H9 (cell line): ENCODE measurements at regions not wholly inside any gene's neighbourhood (a gene's known extent, or its start where the extent isn't known, plus 50 kb on each side); places are given as distances from the start of the nearest gene placed in this dataset.

Source experiments
- DNase-seq: peaks from one replicate; pipeline ENCODE4 v3.0.0-alpha.2; 2017
- H2AFZ ChIP-seq: one replicate; pipeline ENCODE4 v1.6.1; 2013; ENCODE audit warnings: mild to moderate bottlenecking, low read length, control low read depth, moderate library complexity
- H2AK5ac ChIP-seq: 2 replicates; pipeline ENCODE4 v1.6.1; 2013; ENCODE audit warnings: low read length, control low read depth, mixed read lengths; ENCODE audit not compliant: insufficient read length
- H2BK120ac ChIP-seq: one replicate; pipeline ENCODE4 v1.6.1; 2013; ENCODE audit warnings: low read depth, mild to moderate bottlenecking, low read length, control low read depth, inconsistent platforms; ENCODE audit not compliant: poor library complexity, severe bottlenecking
- H2BK12ac ChIP-seq: 2 replicates; pipeline ENCODE4 v1.6.1; 2013; ENCODE audit warnings: low read length, control low read depth, mixed read lengths, low read depth; ENCODE audit not compliant: insufficient read length
- H2BK15ac ChIP-seq: 2 replicates; pipeline ENCODE4 v1.6.1; 2013; ENCODE audit warnings: low read depth, low read length, control low read depth
- H2BK20ac ChIP-seq: one replicate; pipeline ENCODE4 v1.6.1; 2013; ENCODE audit warnings: low read depth, mild to moderate bottlenecking, low read length, control low read depth, inconsistent platforms; ENCODE audit not compliant: poor library complexity, severe bottlenecking
- H2BK5ac ChIP-seq: 2 replicates; pipeline ENCODE4 v1.6.1; 2013; ENCODE audit warnings: low read length, control low read depth, mixed read lengths; ENCODE audit not compliant: insufficient read length
- H3K14ac ChIP-seq: 2 replicates; pipeline ENCODE4 v1.6.1; 2013; ENCODE audit warnings: low read length, control low read depth; ENCODE audit not compliant: insufficient read depth
- H3K18ac ChIP-seq: 2 replicates; pipeline ENCODE4 v1.6.1; 2013; ENCODE audit warnings: low read depth, mild to moderate bottlenecking, mixed read lengths, low read length, control low read depth; ENCODE audit not compliant: insufficient read length
- H3K23ac ChIP-seq: 2 replicates; pipeline ENCODE4 v1.6.1; 2013; ENCODE audit warnings: low read length, control low read depth, mixed read lengths, low read depth; ENCODE audit not compliant: insufficient read length
- H3K23me2 ChIP-seq: 2 replicates; pipeline ENCODE4 v1.6.1; 2013; ENCODE audit warnings: low read depth, mild to moderate bottlenecking, mixed read lengths, low read length, control low read depth; ENCODE audit not compliant: insufficient read length, poor library complexity, severe bottlenecking
- H3K27ac ChIP-seq: 2 replicates; pipeline ENCODE4 v1.5.1; 2013; ENCODE audit warnings: low read length, control low read depth, mixed read lengths, low read depth; ENCODE audit not compliant: insufficient read length
- H3K27me3 ChIP-seq: 2 replicates; pipeline ENCODE4 v1.6.1; 2013; ENCODE audit warnings: low read length, control low read depth, inconsistent platforms; ENCODE audit not compliant: insufficient read depth
- H3K4ac ChIP-seq: 2 replicates; pipeline ENCODE4 v1.6.1; 2013; ENCODE audit warnings: low read depth, mild to moderate bottlenecking, control low read depth, inconsistent platforms, low read length, moderate library complexity
- H3K4me1 ChIP-seq: 2 replicates; pipeline ENCODE4 v1.6.1; 2013; ENCODE audit warnings: low read length, control low read depth, inconsistent platforms; ENCODE audit not compliant: insufficient read depth
- H3K4me2 ChIP-seq: 2 replicates; pipeline ENCODE4 v1.6.1; 2013; ENCODE audit warnings: low read length, control low read depth, mixed read lengths; ENCODE audit not compliant: insufficient read length, insufficient read depth
- H3K56ac ChIP-seq: 2 replicates; pipeline ENCODE4 v1.6.1; 2013; ENCODE audit warnings: low read depth, mild to moderate bottlenecking, mixed read lengths, low read length, control low read depth; ENCODE audit not compliant: insufficient read length
- H3K79me1 ChIP-seq: 2 replicates; pipeline ENCODE4 v1.6.1; 2013; ENCODE audit warnings: low read depth, mild to moderate bottlenecking, moderate library complexity, low read length, control low read depth, inconsistent platforms; ENCODE audit not compliant: insufficient read depth, poor library complexity, severe bottlenecking
- H3K79me2 ChIP-seq: 2 replicates; pipeline ENCODE4 v1.6.1; 2013; ENCODE audit warnings: low read length, control low read depth, inconsistent platforms; ENCODE audit not compliant: insufficient read depth
- H3K9ac ChIP-seq: 2 replicates; pipeline ENCODE4 v1.6.1; 2013; ENCODE audit warnings: low read length, control low read depth, mixed read lengths; ENCODE audit not compliant: insufficient read length; ENCODE audit errors: extremely low read depth
- H3K9me3 ChIP-seq: one replicate; pipeline ENCODE4 v1.6.1; 2013; ENCODE audit warnings: low read depth, low read length, inconsistent platforms; ENCODE audit not compliant: control insufficient read depth
- H3T11ph ChIP-seq: one replicate; pipeline ENCODE4 v1.6.1; 2013; ENCODE audit warnings: mild to moderate bottlenecking, low read length, control low read depth, inconsistent platforms
- H4K20me1 ChIP-seq: one replicate; pipeline ENCODE4 v1.6.1; 2013; ENCODE audit not compliant: control insufficient read depth, insufficient read length, insufficient read depth
- H4K5ac ChIP-seq: 2 replicates; pipeline ENCODE4 v1.6.1; 2013; ENCODE audit warnings: low read depth, mild to moderate bottlenecking, mixed read lengths, low read length, control low read depth; ENCODE audit not compliant: insufficient read length
- H4K8ac ChIP-seq: replicated peaks from 2 replicates; pipeline ENCODE4 v1.6.1; 2013; ENCODE audit warnings: low read length, control low read depth, mixed read lengths, low read depth; ENCODE audit not compliant: insufficient read length
- H4K91ac ChIP-seq: 2 replicates; pipeline ENCODE4 v1.6.1; 2013; ENCODE audit warnings: low read depth, mild to moderate bottlenecking, moderate library complexity, mixed read lengths, low read length, control low read depth; ENCODE audit not compliant: insufficient read length
- H3K27ac Mint-ChIP-seq, 3 experiments: 2 replicates in 2 of 3; 3 replicates in 1 of 3; pipeline ENCODE4 v1.8.0; 2020 to 2021; ENCODE audit warnings: mixed read lengths in 3 of 3, mild to moderate bottlenecking in 1 of 3, moderate library complexity in 1 of 3
- H3K27me3 Mint-ChIP-seq: 2 replicates; pipeline ENCODE4 v1.8.0; 2021; ENCODE audit warnings: low read depth, mild to moderate bottlenecking, moderate library complexity, mixed read lengths
- H3K36me3 Mint-ChIP-seq, 3 experiments: 2 replicates in 2 of 3; 3 replicates in 1 of 3; pipeline ENCODE4 v1.8.0; 2020 to 2021; ENCODE audit warnings: low read depth in 3 of 3, mixed read lengths in 3 of 3; ENCODE audit not compliant: insufficient read depth in 1 of 3
- H3K4me1 Mint-ChIP-seq, 2 experiments: 2 replicates each; pipeline ENCODE4 v1.8.0; 2020; ENCODE audit warnings: mixed read lengths in 2 of 2
- H3K4me3 Mint-ChIP-seq, 2 experiments: 2 replicates in 1 of 2; 3 replicates in 1 of 2; pipeline ENCODE4 v1.8.0; 2020 to 2021; ENCODE audit warnings: mild to moderate bottlenecking in 2 of 2, mixed read lengths in 2 of 2, moderate library complexity in 1 of 2
- H3K9me3 Mint-ChIP-seq, 2 experiments: 2 replicates in 1 of 2; 3 replicates in 1 of 2; pipeline ENCODE4 v1.8.0; 2020; ENCODE audit warnings: mild to moderate bottlenecking in 2 of 2, mixed read lengths in 2 of 2, moderate library complexity in 1 of 2
- CTCF ChIP-seq: fragments of 200-600 bp; sonication (generic); conservative IDR thresholded peaks from 3 replicates; pipeline ENCODE4 v1.8.0; 2021; ENCODE audit warnings: antibody characterized with exemption, mild to moderate bottlenecking
- WGBS: extraction: QIAGEN DNeasy Blood & Tissue Kit; methylation state at CpG from one replicate; pipeline ENCODE4 v1.1.7; 2013; ENCODE audit warnings: missing lambda C conversion rate, low lambda C conversion rate, mixed read lengths; ENCODE audit not compliant: insufficient read length; ENCODE audit errors: extremely low coverage; 5-methylcytosine and 5-hydroxymethylcytosine counted together

DNA sequence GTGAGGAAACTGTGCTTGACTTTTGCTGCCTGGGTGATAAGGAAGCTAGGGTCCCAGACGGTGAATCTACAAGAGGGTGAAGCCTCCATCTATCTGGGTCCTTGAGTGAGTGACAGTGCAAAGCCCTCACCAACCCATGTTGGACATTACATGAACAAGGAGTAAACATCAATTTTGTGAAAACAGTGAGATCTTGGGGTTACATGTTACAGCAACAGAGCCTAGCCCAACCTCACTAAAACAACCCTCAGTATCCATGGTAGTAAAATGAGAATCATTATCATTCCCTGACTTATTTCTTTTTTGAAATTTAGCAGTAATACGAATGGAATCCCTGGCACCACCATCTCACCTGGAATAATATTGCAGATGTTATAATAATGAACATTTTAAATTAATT, 103.4 kb downstream of the TSN start:
- no peak overlapping the region for H3K14ac ChIP-seq
- no CpG with 5 or more reads among the region's 2 CpGs for WGBS
- no peak overlapping the region for H3K4ac ChIP-seq

More for the DNA sequence above, 103.4 kb downstream of the TSN start:
- H3K9ac ChIP-seq = no peak overlapping the region
- Mint-ChIP-seq H3K4me1 (peaks cover 3 to 4% of the 10 kb centered on the region in 2 experiments; a peak in 2 of 4 replicates), H3K36me3 (peaks cover 0 to 3% (median 1%) of the 10 kb centered on the region in 3 experiments; a peak in 2 of 7 replicates), H3K4me3 (no peak overlapping the region), H3K27me3 (peaks cover 4% of the 10 kb centered on the region), H3K9me3 (peaks cover 8 to 10% of the 10 kb centered on the region in 2 experiments; a peak in 4 of 5 replicates), H3K27ac (no peak overlapping the region)
- no peak overlapping the region for H2BK120ac ChIP-seq
- no peak overlapping the region for H4K5ac ChIP-seq
- no peak overlapping the region for H2AK5ac ChIP-seq
- H4K91ac ChIP-seq = no peak overlapping the region
- H3K79me1 ChIP-seq = no peaks in the 10 kb centered on the region
- no peak overlapping the region for H2BK20ac ChIP-seq
- H3K27me3 ChIP-seq = no peaks in the 10 kb centered on the region
- H3K79me2 ChIP-seq = no peaks in the 10 kb centered on the region
- no peaks in the 10 kb centered on the region for H4K20me1 ChIP-seq
- no peak overlapping the region for H3T11ph ChIP-seq
- no peak overlapping the region for H2BK12ac ChIP-seq
- H3K18ac ChIP-seq = no peak overlapping the region
- H2BK5ac ChIP-seq = no peak overlapping the region
- H3K4me2 ChIP-seq = no peak overlapping the region
- H2AFZ ChIP-seq = no peak overlapping the region
- TF ChIP-seq CTCF = no peak
- no peak overlapping the region for H3K23ac ChIP-seq
- no peaks in the 10 kb centered on the region for H3K4me1 ChIP-seq
- H4K8ac ChIP-seq = no peak overlapping the region
- no peaks in the 10 kb centered on the region for H3K9me3 ChIP-seq
- H3K23me2 ChIP-seq = no peaks in the 10 kb centered on the region
- no peak overlapping the region for H3K27ac ChIP-seq
- DNase-seq = no peak
- H2BK15ac ChIP-seq = no peak overlapping the region
- H3K56ac ChIP-seq = no peak overlapping the region
